ENCODE measurements at regions not wholly inside any gene's neighbourhood (a gene's known extent, or its start where the extent isn't known, plus 50 kb on each side); places are given as distances from the start of the nearest gene placed in this dataset.

DNA sequence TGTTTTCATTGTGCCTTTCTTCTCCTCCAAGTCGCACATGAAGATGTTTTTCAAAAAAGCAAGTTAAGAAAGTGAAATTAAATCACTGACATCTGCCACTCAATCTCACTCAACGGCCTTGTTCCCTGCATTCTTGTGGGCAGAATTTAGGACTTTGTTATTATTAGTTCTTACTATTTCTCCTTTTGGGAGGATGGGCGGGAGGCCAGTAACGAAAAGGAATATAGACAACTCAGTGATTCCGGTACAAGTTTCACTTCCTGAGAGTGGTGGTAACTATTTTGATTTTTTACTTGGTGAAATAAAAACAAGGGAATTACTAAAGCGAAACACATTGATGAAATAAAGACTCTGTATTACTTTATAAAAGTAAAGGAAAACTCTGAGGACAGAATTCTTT, 231.9 kb upstream of the HABP2 start:
- Histone ChIP-seq H3K27ac (no peak overlapping the region), H3K4me1 (no peaks in the 10 kb centered on the region), H3K27me3 (ENCODE audit: insufficient read depth in 3 of 3, low read length in 2 of 3) (peaks cover 0 to 6% (median 0%) of the 10 kb centered on the region in 3 donors), H3K9me3 (no peaks in the 10 kb centered on the region), H3K4me3 (no peak overlapping the region), H3K36me3 (ENCODE audit: insufficient read depth in 1 of 2, low read depth in 1 of 2) (no peaks in the 10 kb centered on the region)
- DNase-seq, result no peak
- no peak for ATAC-seq
- WGBS, 3 donors, result 72 to 78% (median 76%) methylated on average over 6 of the region's 6 CpGs
- TF ChIP-seq, protein P1, sequence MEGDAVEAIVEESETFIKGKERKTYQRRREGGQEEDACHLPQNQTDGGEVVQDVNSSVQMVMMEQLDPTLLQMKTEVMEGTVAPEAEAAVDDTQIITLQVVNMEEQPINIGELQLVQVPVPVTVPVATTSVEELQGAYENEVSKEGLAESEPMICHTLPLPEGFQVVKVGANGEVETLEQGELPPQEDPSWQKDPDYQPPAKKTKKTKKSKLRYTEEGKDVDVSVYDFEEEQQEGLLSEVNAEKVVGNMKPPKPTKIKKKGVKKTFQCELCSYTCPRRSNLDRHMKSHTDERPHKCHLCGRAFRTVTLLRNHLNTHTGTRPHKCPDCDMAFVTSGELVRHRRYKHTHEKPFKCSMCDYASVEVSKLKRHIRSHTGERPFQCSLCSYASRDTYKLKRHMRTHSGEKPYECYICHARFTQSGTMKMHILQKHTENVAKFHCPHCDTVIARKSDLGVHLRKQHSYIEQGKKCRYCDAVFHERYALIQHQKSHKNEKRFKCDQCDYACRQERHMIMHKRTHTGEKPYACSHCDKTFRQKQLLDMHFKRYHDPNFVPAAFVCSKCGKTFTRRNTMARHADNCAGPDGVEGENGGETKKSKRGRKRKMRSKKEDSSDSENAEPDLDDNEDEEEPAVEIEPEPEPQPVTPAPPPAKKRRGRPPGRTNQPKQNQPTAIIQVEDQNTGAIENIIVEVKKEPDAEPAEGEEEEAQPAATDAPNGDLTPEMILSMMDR (IDR thresholded peaks at IDR 0.05), result no peak
- intact Hi-C loops (cut with DNase I), result no loop called here

DNA sequence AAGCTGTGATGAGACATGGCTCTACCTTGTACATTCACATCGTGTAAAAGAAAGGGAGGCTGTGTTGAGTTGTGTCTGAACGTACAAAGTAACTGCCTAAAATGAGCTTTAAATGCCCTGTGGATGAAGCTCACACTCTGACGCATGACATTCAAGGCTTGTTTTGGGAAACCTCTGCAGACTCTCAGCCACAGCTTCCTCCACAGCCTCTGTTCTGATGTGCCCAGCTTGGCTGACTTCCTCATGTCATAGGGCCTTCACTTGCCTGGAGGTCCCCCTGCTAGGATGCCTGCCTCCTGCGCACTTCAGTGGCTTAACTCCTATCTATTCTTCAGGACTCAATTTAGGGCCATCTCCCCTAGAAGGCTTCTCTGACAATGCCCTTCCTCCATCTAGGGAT, 230.0 kb upstream of the HABP2 start:
- intact Hi-C loops (cut with DNase I), result no loop called here
- H3K27ac ChIP-seq, result no peak overlapping the region
- H3K4me1 ChIP-seq, result no peaks in the 10 kb centered on the region
- TF ChIP-seq, protein P1 (IDR thresholded peaks at IDR 0.05), result no peak
- no peak overlapping the region for H3K4me3 ChIP-seq
- no peaks in the 10 kb centered on the region for H3K9me3 ChIP-seq
- WGBS, 3 donors, result 86 to 96% (median 93%) methylated on average over 4 of the region's 4 CpGs
- no peaks in the 10 kb centered on the region for H3K36me3 ChIP-seq (ENCODE audit: insufficient read depth in 1 of 2, low read depth in 1 of 2)
- DNase-seq (no peak), ATAC-seq (no peak)
- no peaks in the 10 kb centered on the region for H3K27me3 ChIP-seq (ENCODE audit: insufficient read depth in 3 of 3, low read length in 2 of 3)

DNA sequence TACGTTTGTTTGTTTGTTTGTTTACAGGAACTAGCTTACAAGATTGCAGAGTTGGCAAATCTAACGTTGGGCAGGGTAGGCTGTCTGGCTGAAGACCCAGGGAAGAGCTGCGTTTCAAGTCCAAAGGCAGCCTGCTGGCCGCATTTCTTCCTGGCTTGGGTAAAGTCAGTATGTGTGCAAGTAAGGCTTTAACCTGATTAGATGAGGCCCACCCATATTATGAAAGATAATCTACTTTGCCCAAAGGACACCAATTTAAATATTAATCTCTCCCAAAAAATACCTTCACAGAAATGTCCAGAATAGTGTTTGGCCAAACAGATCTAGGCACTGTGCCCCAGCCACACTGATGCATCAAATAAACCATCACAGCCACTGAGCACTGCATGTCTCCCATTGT, 228.9 kb upstream of the HABP2 start:
- ATAC-seq (no peak), DNase-seq (no peak)
- intact Hi-C loops (cut with DNase I), result no loop called here
- H3K4me1 ChIP-seq, result no peaks in the 10 kb centered on the region
- no peaks in the 10 kb centered on the region for H3K27me3 ChIP-seq (ENCODE audit: insufficient read depth in 3 of 3, low read length in 2 of 3)
- H3K36me3 ChIP-seq (ENCODE audit: insufficient read depth in 1 of 2, low read depth in 1 of 2), result no peaks in the 10 kb centered on the region
- no peaks in the 10 kb centered on the region for H3K9me3 ChIP-seq
- TF ChIP-seq, protein P1 (IDR thresholded peaks at IDR 0.05), result no peak
- WGBS, 3 donors, result 69 to 80% (median 73%) methylated on average over 4 of the region's 4 CpGs
- H3K4me3 ChIP-seq, result no peak overlapping the region
- no peak overlapping the region for H3K27ac ChIP-seq

DNA sequence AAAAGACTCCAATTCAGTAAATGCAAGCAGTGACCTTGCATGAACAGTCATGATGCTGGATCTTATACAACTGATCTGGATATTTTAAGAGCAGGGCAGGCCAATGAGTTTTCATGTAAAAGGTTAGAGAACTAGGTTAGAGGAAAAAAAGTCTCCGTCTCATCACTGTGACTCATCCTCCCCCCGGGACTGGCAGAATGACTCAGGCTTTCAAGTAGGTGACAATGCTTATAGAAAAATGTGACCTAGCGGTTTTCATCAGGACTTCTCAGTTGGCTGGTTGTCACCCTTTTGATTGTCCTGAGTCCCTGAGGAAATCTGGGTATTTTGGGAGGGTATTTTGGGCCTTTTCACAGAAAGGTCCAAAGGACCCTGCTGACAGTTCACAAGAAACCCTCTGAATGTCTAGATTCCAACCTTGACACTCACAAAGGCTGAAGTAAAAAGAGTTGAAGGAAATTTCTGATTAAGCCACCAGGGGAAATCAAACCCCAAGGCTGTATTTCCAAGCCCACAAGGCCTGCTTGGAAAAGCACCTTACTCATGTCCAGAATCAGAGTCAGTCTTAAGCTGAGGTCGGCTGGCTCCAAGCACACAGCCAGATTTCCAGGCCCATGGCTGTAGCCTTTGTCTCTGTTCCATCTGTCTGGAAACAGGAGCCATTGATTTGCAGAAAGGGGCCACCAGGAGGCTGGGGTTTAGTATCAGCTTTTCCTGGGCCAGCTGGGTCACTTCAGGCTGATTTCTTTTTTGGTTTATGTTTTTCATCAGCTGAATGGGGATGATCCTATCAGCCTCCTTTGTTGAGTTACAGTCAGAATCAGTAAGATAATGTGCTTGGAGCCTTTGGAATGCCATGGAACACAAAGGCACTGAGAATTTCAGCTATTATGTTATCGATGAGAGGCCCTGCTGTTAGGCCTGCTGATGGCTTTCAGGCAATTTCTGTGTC, 226.4 kb upstream of the HABP2 start:
- H3K4me1 ChIP-seq, result no peaks in the 10 kb centered on the region
- H3K36me3 ChIP-seq (ENCODE audit: insufficient read depth in 1 of 2, low read depth in 1 of 2), result no peaks in the 10 kb centered on the region
- H3K9me3 ChIP-seq, result no peaks in the 10 kb centered on the region
- intact Hi-C loops (cut with DNase I), result no loop called here
- no peaks in the 10 kb centered on the region for H3K27me3 ChIP-seq (ENCODE audit: insufficient read depth in 3 of 3, low read length in 2 of 3)
- H3K27ac ChIP-seq, result no peak overlapping the region
- TF ChIP-seq, protein P1 (IDR thresholded peaks at IDR 0.05), result peak; percentile 6
- WGBS, 3 donors, result 48 to 56% (median 55%) methylated on average over 5 of the region's 5 CpGs
- peak; percentile 68 to 79 for DNase-seq
- no peak overlapping the region for H3K4me3 ChIP-seq
- ATAC-seq, result peak in 3 of 4 donors; percentile 20 to 54 (median 32)

Measured in psoas muscle (tissue), 7 donors.